Astrocyte of the cerebellum (primary cell): ENCODE measurements at regions not wholly inside any gene's neighbourhood (a gene's known extent, or its start where the extent isn't known, plus 50 kb on each side); places are given as distances from the start of the nearest gene placed in this dataset.

Source experiments
- DNase-seq: peaks from one replicate; pipeline ENCODE4 v3.0.0-alpha.2; 2011; ENCODE audit warnings: low read depth
- H3K4me3 ChIP-seq: 2 replicates; pipeline ENCODE4 v1.5.1; 2011; ENCODE audit warnings: mild to moderate bottlenecking, low read depth, low read length, moderate library complexity
- in situ Hi-C: cut with HindIII; loops from 2 replicates; pipeline ENCODE4 v1.10.0; 2017; ENCODE audit warnings: low sequenced_read_pairs
- TF ChIP-seq, protein P1 (sequence below): IDR thresholded peaks from 2 replicates; pipeline ENCODE4 v1.5.1; 2012; ENCODE audit warnings: low read length, low read depth, moderate library complexity, mild to moderate bottlenecking; ENCODE audit errors: missing control alignments

DNA sequence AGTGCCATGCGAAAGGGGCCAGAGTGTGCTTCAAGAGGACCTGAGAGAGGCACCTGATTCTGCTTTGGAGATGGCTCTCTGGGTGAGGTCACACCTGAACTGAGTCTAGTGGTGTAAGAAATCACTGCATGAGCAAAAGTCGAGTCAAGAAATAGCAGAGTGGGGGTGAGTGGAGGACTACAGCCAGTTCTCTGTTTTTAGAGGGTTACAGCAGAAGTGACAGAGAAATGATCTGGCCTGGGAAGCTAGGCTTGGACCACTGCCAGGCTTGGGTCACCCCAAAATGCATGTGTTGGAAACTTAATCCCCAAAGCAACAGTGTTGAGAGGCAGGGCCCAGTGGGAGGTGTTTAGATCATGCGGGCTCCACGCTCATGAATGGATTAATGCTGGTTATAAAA is 312.0 kb downstream of the CBLN1 start:
- TF ChIP-seq, protein P1, sequence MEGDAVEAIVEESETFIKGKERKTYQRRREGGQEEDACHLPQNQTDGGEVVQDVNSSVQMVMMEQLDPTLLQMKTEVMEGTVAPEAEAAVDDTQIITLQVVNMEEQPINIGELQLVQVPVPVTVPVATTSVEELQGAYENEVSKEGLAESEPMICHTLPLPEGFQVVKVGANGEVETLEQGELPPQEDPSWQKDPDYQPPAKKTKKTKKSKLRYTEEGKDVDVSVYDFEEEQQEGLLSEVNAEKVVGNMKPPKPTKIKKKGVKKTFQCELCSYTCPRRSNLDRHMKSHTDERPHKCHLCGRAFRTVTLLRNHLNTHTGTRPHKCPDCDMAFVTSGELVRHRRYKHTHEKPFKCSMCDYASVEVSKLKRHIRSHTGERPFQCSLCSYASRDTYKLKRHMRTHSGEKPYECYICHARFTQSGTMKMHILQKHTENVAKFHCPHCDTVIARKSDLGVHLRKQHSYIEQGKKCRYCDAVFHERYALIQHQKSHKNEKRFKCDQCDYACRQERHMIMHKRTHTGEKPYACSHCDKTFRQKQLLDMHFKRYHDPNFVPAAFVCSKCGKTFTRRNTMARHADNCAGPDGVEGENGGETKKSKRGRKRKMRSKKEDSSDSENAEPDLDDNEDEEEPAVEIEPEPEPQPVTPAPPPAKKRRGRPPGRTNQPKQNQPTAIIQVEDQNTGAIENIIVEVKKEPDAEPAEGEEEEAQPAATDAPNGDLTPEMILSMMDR, result no peak
- in situ Hi-C loops, result no loop called here
- H3K4me3 ChIP-seq, result no peak overlapping the region
- DNase-seq, result no peak

DNA sequence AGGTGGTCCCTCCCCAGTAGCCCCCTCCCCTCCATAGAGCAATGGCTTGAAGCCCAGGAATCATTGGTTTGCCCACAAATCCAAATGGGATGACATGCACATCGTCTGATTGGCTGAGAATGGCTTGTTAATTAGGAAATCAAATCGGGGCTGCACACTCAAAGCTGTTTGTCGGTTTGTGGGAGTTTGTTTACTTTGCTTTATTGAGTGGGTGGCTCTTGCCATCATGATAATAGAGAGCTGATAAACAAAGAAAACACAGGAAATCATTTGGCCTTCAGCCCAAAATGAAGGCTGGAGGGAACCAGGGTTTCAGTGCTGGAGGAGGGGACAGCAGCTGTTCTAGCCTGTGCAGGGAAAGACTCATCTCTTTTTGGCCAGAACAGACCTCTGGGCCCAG is 316.3 kb downstream of the CBLN1 start:
- TF ChIP-seq, protein P1, result no peak
- no peak overlapping the region for H3K4me3 ChIP-seq
- no peak for DNase-seq
- in situ Hi-C loops, result no loop called here

DNA sequence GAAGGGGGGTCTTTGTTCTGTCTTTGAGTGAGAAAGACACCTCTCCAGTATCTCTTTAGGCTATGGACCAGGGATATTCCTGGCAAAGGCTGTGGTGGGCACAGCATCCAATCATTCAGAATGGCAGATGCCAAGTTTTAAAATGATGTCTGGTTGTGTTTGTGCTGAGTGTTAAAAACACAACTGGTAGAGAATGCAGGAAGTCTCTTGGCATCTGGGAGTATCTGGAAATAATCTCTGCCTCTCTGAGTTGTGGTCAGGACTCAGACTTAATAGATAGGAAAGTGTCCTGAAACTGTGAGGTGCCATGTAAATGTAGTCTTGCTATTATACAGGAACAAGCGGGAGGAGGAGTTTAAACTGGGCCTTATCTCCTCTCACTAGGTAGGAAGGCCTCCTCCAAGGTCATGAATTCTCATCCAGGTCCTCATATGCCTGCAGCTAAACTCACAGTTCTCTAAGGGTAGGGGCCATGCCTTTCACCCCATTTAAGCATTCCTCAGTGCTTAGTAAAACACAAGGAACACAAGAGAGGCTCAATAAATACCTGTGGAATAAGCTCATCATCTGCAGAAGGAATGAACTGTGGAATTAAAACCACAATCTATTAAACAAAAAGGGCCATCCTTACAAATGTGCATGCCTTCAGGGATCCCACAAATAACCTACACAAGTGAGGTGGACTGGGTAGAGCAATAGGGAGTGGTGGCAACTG is 317.6 kb downstream of the CBLN1 start:
- no peak overlapping the region for H3K4me3 ChIP-seq
- TF ChIP-seq, protein P1, result no peak
- DNase-seq, result peak; percentile 79
- in situ Hi-C loops, result no loop called here

DNA sequence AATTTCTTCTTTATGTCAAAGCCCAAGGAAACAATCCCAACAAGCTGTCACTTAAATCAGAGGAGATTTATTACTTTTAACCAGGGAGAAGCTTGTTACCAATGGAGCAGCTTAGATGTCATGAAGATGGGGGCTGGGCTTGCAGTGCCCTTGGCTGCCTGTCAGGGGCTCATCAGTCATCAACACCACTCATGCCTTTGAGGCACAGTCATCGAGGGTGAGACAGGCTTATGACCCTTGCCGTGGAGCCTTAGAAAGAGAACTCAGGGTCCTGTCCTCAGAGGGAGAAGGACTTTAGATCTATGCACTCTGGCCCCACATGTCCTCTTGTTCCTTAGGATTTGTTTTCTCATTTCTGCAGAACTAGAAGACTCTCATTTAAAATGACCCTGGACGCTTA is 318.3 kb downstream of the CBLN1 start:
- TF ChIP-seq, protein P1, result no peak
- DNase-seq, result no peak
- in situ Hi-C loops, result no loop called here
- no peak overlapping the region for H3K4me3 ChIP-seq

DNA sequence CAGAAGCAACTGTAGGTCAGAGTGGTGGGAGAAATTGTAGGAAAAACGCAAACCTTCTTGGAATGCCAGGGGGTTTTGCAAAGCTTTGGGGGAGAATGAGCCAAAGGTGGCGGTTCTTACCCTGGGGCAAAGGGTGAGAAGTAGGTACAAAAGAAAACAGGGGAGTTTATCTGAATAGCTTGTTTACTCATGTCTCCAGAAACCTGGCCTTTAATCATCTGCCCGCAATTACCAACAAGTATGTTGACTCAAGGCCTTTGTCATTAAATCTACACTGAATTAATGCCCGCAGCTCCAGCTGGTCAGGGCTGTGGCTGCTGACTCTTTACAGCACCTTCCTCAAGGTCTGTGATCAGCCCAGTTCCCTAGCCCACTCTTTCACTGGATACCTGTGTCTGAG is 320.1 kb downstream of the CBLN1 start:
- no peak overlapping the region for H3K4me3 ChIP-seq
- in situ Hi-C loops, result no loop called here
- TF ChIP-seq, protein P1, result no peak
- no peak for DNase-seq

DNA sequence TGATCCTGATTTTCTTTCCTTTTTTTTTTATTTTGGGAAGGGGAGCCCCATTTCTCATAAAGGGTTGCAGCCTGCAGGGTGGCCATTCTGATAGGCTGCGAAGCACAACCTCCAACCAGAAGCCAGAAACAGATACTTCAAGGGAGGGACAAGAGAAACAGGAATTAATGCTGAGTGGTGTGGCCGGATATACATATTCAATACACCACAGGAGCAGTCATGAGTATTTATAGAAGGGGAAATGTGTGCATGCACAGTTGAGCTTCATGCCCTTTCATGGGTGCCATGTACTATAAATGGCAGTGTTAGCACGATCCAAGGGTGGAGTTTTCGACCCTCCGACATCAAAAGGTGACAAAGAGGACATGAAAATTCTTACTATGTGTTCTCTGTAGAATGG is 320.8 kb downstream of the CBLN1 start:
- TF ChIP-seq, protein P1, result no peak
- no peak overlapping the region for H3K4me3 ChIP-seq
- no peak for DNase-seq
- in situ Hi-C loops, result no loop called here
